HepG2 (cell line): ENCODE measurements at regions not wholly inside any gene's neighbourhood (a gene's known extent, or its start where the extent isn't known, plus 50 kb on each side); places are given as distances from the start of the nearest gene placed in this dataset.
"Not testable (repeated sequence)": the region's sequence is repeated elsewhere in the genome, so short reads cannot be mapped to it uniquely, and the experiment has no call there.

Experiments
- ATF2 ChIP-seq: sonication (generic); formaldehyde crosslinking; IDR thresholded peaks from 2 replicates; pipeline ENCODE4 v1.4.0; 2020; ENCODE audit warnings: missing genetic modification reagents
- REST ChIP-seq, 2 experiments: IDR thresholded peaks; 2 replicates each; pipeline ENCODE4 v1.6.1; 2011 to 2012; ENCODE audit warnings: low read length in 2 of 2, borderline replicate concordance in 1 of 2, low read depth in 1 of 2, mild to moderate bottlenecking in 1 of 2, moderate library complexity in 1 of 2
- TFDP1 ChIP-seq: IDR thresholded peaks from 2 replicates; pipeline ENCODE4 v1.6.1; 2016; ENCODE audit warnings: missing compliant biosample characterization, missing genetic modification reagents, borderline replicate concordance
- ZNF431 ChIP-seq: sonication (generic); formaldehyde crosslinking; IDR thresholded peaks from 2 replicates; pipeline ENCODE4 v1.9.0; 2022; ENCODE audit warnings: missing genetic modification reagents, low read depth, mild to moderate bottlenecking, borderline replicate concordance
- ZNF589 ChIP-seq: sonication (generic); formaldehyde crosslinking; conservative IDR thresholded peaks from 2 replicates; pipeline ENCODE4 v1.8.0; 2022; ENCODE audit warnings: mild to moderate bottlenecking, moderate library complexity, missing genetic modification reagents

- TF ChIP-seq ZNF589 (CRISPR knock-in tag); REST (IDR thresholded peaks at IDR 0.05; ENCODE audit: borderline replicate concordance in 1 of 2, low read depth in 1 of 2, low read length in 2 of 2); TFDP1 (CRISPR knock-in tag); ATF2; ZNF431 (CRISPR knock-in tag): not testable (repeated sequence)
These were observed 609.8 kb upstream of the MDGA2 start for GRCh38 chr14:48285217-48285616.
